ENCODE measurements at regions not wholly inside any gene's neighbourhood (a gene's known extent, or its start where the extent isn't known, plus 50 kb on each side); places are given as distances from the start of the nearest gene placed in this dataset.

- Histone ChIP-seq H3K79me1 (ENCODE audit: low read depth, low read length) (no peaks in the 10 kb centered on the region), H2BK20ac (ENCODE audit: low read length) (no peak overlapping the region), H3K4me1 (replicated peaks in 1 of 4; ENCODE audit: control insufficient read depth in 3 of 4, insufficient read depth in 4 of 4, low read length in 3 of 4) (peaks cover 0 to 4% (median 0%) of the 10 kb centered on the region in 4 experiments; a peak in 1 of 7 replicates), H3K9ac (replicated peaks in 1 of 4; ENCODE audit: extremely low read depth in 1 of 4, low read depth in 3 of 4, low read length in 3 of 4) (no peak overlapping the region), H3K14ac (ENCODE audit: insufficient read length) (no peak overlapping the region), H2BK5ac (ENCODE audit: low read depth, low read length) (no peak overlapping the region), H3K9me3 (ENCODE audit: insufficient read depth in 2 of 2, low read depth in 1 of 2, low read length in 1 of 2) (no peaks in the 10 kb centered on the region), H2BK15ac (ENCODE audit: low read length) (no peak overlapping the region), H4K20me1 (replicated peaks in 1 of 2; ENCODE audit: control insufficient read depth in 1 of 2, insufficient read depth in 2 of 2, low read length in 2 of 2) (no peaks in the 10 kb centered on the region), H3K27me3 (replicated peaks in 1 of 4; ENCODE audit: control insufficient read depth in 3 of 4, extremely low read depth in 1 of 4, insufficient read depth in 3 of 4, low read length in 3 of 4) (peaks cover 0 to 2% (median 0%) of the 10 kb centered on the region in 4 experiments; a peak in 1 of 7 replicates), H3K56ac (replicated peaks; ENCODE audit: insufficient read length, low read depth, low read length) (no peak overlapping the region), H3K23me2 (ENCODE audit: low read depth, low read length) (no peaks in the 10 kb centered on the region), H2AFZ (ENCODE audit: low read length) (no peak overlapping the region), H3K27ac (ENCODE audit: low read depth, low read length) (no peak overlapping the region), H3K4ac (replicated peaks; ENCODE audit: insufficient read length, low read depth, low read length) (no peak overlapping the region), H3K4me3 (ENCODE audit: extremely low read depth in 1 of 4, insufficient read depth in 2 of 4, low read depth in 3 of 4, low read length in 4 of 4) (no peak overlapping the region), H4K91ac (replicated peaks; ENCODE audit: insufficient read length, low read length) (no peak overlapping the region), H3K23ac (ENCODE audit: insufficient read length) (no peak overlapping the region), H2BK12ac (ENCODE audit: low read depth, low read length) (no peak overlapping the region), H2AK5ac (ENCODE audit: low read depth, low read length) (no peak overlapping the region), H3K79me2 (ENCODE audit: control insufficient read depth in 1 of 2, insufficient read depth in 2 of 2, low read length in 2 of 2) (no peaks in the 10 kb centered on the region), H4K8ac (ENCODE audit: extremely low read depth, insufficient read depth, low read length) (no peak overlapping the region), H2BK120ac (replicated peaks; ENCODE audit: low read depth, low read length) (no peak overlapping the region), H3K18ac (ENCODE audit: extremely low read depth, low read length) (no peak overlapping the region), H4K5ac (ENCODE audit: insufficient read length, low read depth, low read length) (no peak overlapping the region), H3K4me2 (ENCODE audit: insufficient read depth in 1 of 2, low read depth in 2 of 2, low read length in 2 of 2) (no peak overlapping the region), H3K36me3 (ENCODE audit: control insufficient read depth in 2 of 4, insufficient read depth in 4 of 4, low read length in 3 of 4) (no peaks in the 10 kb centered on the region)
- no peak for FAIRE-seq
- WGBS, 2 experiments (ENCODE audit: extremely low coverage in 1 of 2, insufficient coverage in 1 of 2, insufficient read length in 1 of 2, insufficient replicate concordance in 2 of 2, low coverage in 1 of 2, low lambda C conversion rate in 2 of 2, missing lambda C conversion rate in 1 of 2), result 47% methylated on average over 7 of the region's 7 CpGs; no CpG with 5 or more reads in 1 of the 2 experiments
- peak in 1 of 2 experiments; percentile 59 for DNase-seq (ENCODE audit: low read depth in 1 of 2, low spot score in 2 of 2)
- ChIA-PET POLR2A (ENCODE audit: partially characterized antibody) (interaction anchor here (1.0 kb wide), 1 partner anchor 145 kb away, joined by 3 read pairs; no protein-coding TSS in a partner anchor), CTCF (ENCODE audit: partially characterized antibody) (interaction anchor here (0.6 to 11.1 kb wide), 76 partner anchors 7 to 570 kb away, joined by 3 to 234 read pairs (median 5); partner anchors contain the start of gene ADAMTS18)
- TF ChIP-seq RAD21 (IDR thresholded peaks at IDR 0.05 in 1 of 2, conservative IDR thresholded peaks at IDR 0.05 in 1 of 2; ENCODE audit: low read depth in 2 of 2, low read length in 2 of 2) (peak; percentile 96 to 97), TAF1 (IDR thresholded peaks at IDR 0.05; ENCODE audit: low read depth, low read length) (no peak), POU5F1 (IDR thresholded peaks at IDR 0.05; ENCODE audit: low read depth, low read length) (peak; percentile 60), SIN3A (conservative IDR thresholded peaks at IDR 0.05 in 1 of 2, IDR thresholded peaks at IDR 0.05 in 1 of 2; ENCODE audit: low read depth in 1 of 2, low read length in 2 of 2) (no peak)
Measured at GRCh38 chr16:77584205-77584859, 138.0 kb upstream of the NUDT7 start.

Measured in H1 (cell line).